Amygdala (tissue), 56 donors: ENCODE measurements at regions not wholly inside any gene's neighbourhood (a gene's known extent, or its start where the extent isn't known, plus 50 kb on each side); places are given as distances from the start of the nearest gene placed in this dataset.

ENCODE experiments used
- DNase-seq, 56 donors: peaks; one replicate each; lab custom pipeline; 2025; lab: John Stamatoyannopoulos, UW

GRCh38 chr2:119051263-119051662 lies 107.3 kb downstream of the C1QL2 start:
- no peak for DNase-seq

- peak in 1 of 56 donors; percentile 3 for DNase-seq
These were observed 108.1 kb downstream of the MARCO start for GRCh38 chr2:119049968-119050704.
